ENCODE measurements at regions not wholly inside any gene's neighbourhood (a gene's known extent, or its start where the extent isn't known, plus 50 kb on each side); places are given as distances from the start of the nearest gene placed in this dataset.

DNA sequence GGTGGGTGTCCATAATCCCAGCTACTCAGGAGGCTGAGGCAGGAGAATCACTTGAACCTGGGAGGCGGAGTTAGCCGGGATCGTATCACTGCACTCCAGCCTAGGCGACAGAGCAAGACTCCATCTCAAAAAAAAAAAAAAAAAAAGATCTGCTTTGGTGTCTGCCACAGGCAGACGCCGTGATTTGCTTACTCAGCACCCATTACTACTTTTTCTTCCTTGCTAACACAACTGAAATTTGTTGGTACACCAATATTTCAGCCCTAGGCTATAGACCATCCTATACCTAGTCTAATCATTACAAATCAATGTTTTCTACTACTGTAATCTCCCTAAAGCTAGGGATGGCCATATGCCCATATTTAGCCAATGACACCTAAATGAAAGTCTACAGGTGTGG is 53.5 kb upstream of the PARD3 start:
- no peak overlapping the region for H3K4me3 ChIP-seq (ENCODE audit: control insufficient read depth in 1 of 7, extremely low read depth in 1 of 7, insufficient read depth in 4 of 7, low read depth in 2 of 7, low read length in 6 of 7)
- no peak overlapping the region for H3K27ac ChIP-seq (ENCODE audit: insufficient read depth in 1 of 2, low read depth in 1 of 2, low read length in 2 of 2, poor library complexity in 1 of 2, severe bottlenecking in 2 of 2)
- no peaks in the 10 kb centered on the region for H3K36me3 ChIP-seq (ENCODE audit: control insufficient read depth in 4 of 4, insufficient read depth in 4 of 4, low read length in 3 of 4)
- no peak for DNase-seq
- peaks cover 0 to 3% (median 0%) of the 10 kb centered on the region in 5 experiments for H3K27me3 ChIP-seq (replicated peaks in 2 of 5; ENCODE audit: control insufficient read depth in 4 of 5, insufficient read depth in 5 of 5, low read length in 4 of 5)
- ChIA-PET POLR2A (no interaction called here), CTCF (no interaction called here)
- no peaks in the 10 kb centered on the region for H3K9me3 ChIP-seq (ENCODE audit: control extremely low read depth in 1 of 5, control insufficient read depth in 4 of 5, insufficient read depth in 2 of 5, low read depth in 1 of 5, low read length in 4 of 5)
- WGBS (ENCODE audit: insufficient coverage): 96% methylated on average over 4 of the region's 6 CpGs
- H3K4me1 ChIP-seq (ENCODE audit: control extremely low read depth in 1 of 4, control insufficient read depth in 4 of 4, insufficient read depth in 4 of 4, low read length in 3 of 4): no peaks in the 10 kb centered on the region

DNA sequence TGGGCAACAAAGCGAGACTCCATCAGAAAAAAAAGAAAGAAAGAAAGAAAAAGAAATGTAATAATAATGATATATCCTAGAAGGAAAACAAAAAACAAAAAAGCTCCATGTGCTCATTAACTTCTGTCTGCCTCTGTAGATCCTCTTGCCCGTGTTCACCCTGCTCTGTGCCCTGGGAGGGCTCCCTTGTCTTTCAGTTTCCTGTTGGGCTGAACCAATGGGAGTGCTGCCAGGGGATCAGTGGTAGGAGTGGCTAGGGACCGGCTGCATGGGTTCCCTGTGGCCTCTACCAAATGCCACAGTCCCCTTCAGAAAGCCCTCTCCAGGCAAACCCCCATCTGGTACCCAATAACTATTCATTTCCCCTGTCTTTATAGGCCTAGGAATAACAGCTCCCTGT is 51.8 kb upstream of the PARD3 start:
- H3K27me3 ChIP-seq (replicated peaks in 2 of 5; ENCODE audit: control insufficient read depth in 4 of 5, insufficient read depth in 5 of 5, low read length in 4 of 5): peaks cover 0 to 3% (median 0%) of the 10 kb centered on the region in 5 experiments
- ChIA-PET POLR2A (no interaction called here), CTCF (no interaction called here)
- no peak overlapping the region for H3K27ac ChIP-seq (ENCODE audit: insufficient read depth in 1 of 2, low read depth in 1 of 2, low read length in 2 of 2, poor library complexity in 1 of 2, severe bottlenecking in 2 of 2)
- H3K4me1 ChIP-seq (ENCODE audit: control extremely low read depth in 1 of 4, control insufficient read depth in 4 of 4, insufficient read depth in 4 of 4, low read length in 3 of 4): no peaks in the 10 kb centered on the region
- no peak overlapping the region for H3K4me3 ChIP-seq (ENCODE audit: control insufficient read depth in 1 of 7, extremely low read depth in 1 of 7, insufficient read depth in 4 of 7, low read depth in 2 of 7, low read length in 6 of 7)
- DNase-seq: no peak
- H3K36me3 ChIP-seq (ENCODE audit: control insufficient read depth in 4 of 4, insufficient read depth in 4 of 4, low read length in 3 of 4): no peaks in the 10 kb centered on the region
- H3K9me3 ChIP-seq (ENCODE audit: control extremely low read depth in 1 of 5, control insufficient read depth in 4 of 5, insufficient read depth in 2 of 5, low read depth in 1 of 5, low read length in 4 of 5): no peaks in the 10 kb centered on the region
- 55% methylated on average over 2 of the region's 3 CpGs for WGBS (ENCODE audit: insufficient coverage)
